ENCODE measurements at regions not wholly inside any gene's neighbourhood (a gene's known extent, or its start where the extent isn't known, plus 50 kb on each side); places are given as distances from the start of the nearest gene placed in this dataset.

- 35 to 45% (median 42%) methylated on average over 9 of the region's 9 CpGs for WGBS, 3 donors
- no peaks in the 10 kb centered on the region for H3K9me3 ChIP-seq
- TF ChIP-seq CTCF (IDR thresholded peaks at IDR 0.05), result no peak
- DNase-seq, result no peak
- intact Hi-C loops (cut with DNase I), result no loop called here
- no peak overlapping the region for H3K27ac ChIP-seq
- H3K4me1 ChIP-seq, result no peaks in the 10 kb centered on the region
- H3K27me3 ChIP-seq (ENCODE audit: insufficient read depth in 3 of 3, low read length in 2 of 3), result peaks cover 0 to 27% (median 8%) of the 10 kb centered on the region in 3 donors
- no peak overlapping the region for H3K4me3 ChIP-seq
- no peaks in the 10 kb centered on the region for H3K36me3 ChIP-seq (ENCODE audit: insufficient read depth in 1 of 2, low read depth in 1 of 2)
- ATAC-seq, result no peak
Measured at GRCh38 chr16:87098976-87099720, 218.0 kb downstream of the C16orf95 start.

- DNase-seq (no peak), ATAC-seq (no peak)
- Histone ChIP-seq H3K27me3 (ENCODE audit: insufficient read depth in 3 of 3, low read length in 2 of 3) (peaks cover 0 to 27% (median 8%) of the 10 kb centered on the region in 3 donors), H3K9me3 (no peaks in the 10 kb centered on the region), H3K27ac (no peak overlapping the region), H3K36me3 (ENCODE audit: insufficient read depth in 1 of 2, low read depth in 1 of 2) (no peaks in the 10 kb centered on the region), H3K4me3 (no peak overlapping the region), H3K4me1 (no peaks in the 10 kb centered on the region)
- intact Hi-C loops (cut with DNase I), result no loop called here
- no peak for TF ChIP-seq CTCF (IDR thresholded peaks at IDR 0.05)
- WGBS, 3 donors, result 55 to 58% (median 57%) methylated on average over 11 of the region's 11 CpGs
Measured at GRCh38 chr16:87100306-87101058, 216.7 kb downstream of the C16orf95 start.

- DNase-seq, result no peak
- Histone ChIP-seq H3K27me3 (ENCODE audit: insufficient read depth in 3 of 3, low read length in 2 of 3) (peaks cover 0 to 29% (median 8%) of the 10 kb centered on the region in 3 donors), H3K36me3 (ENCODE audit: insufficient read depth in 1 of 2, low read depth in 1 of 2) (no peaks in the 10 kb centered on the region), H3K4me1 (no peaks in the 10 kb centered on the region), H3K4me3 (no peak overlapping the region), H3K9me3 (no peaks in the 10 kb centered on the region), H3K27ac (no peak overlapping the region)
- ATAC-seq, result no peak
- WGBS, 3 donors, result 57 to 71% (median 62%) methylated on average over 3 of the region's 3 CpGs
- intact Hi-C loops (cut with DNase I), result no loop called here
- no peak for TF ChIP-seq CTCF (IDR thresholded peaks at IDR 0.05)
Measured at GRCh38 chr16:87101903-87102302, 215.3 kb downstream of the C16orf95 start.

- Histone ChIP-seq H3K27me3 (ENCODE audit: insufficient read depth in 3 of 3, low read length in 2 of 3) (peaks cover 0 to 4% (median 0%) of the 10 kb centered on the region in 3 donors), H3K4me1 (no peaks in the 10 kb centered on the region), H3K9me3 (no peaks in the 10 kb centered on the region), H3K27ac (no peak overlapping the region), H3K36me3 (ENCODE audit: insufficient read depth in 1 of 2, low read depth in 1 of 2) (no peaks in the 10 kb centered on the region), H3K4me3 (no peak overlapping the region)
- intact Hi-C loops (cut with DNase I), result no loop called here
- no peak for ATAC-seq
- DNase-seq, result no peak
- WGBS, 3 donors, result 76 to 87% (median 83%) methylated on average over 2 of the region's 2 CpGs
- no peak for TF ChIP-seq CTCF (IDR thresholded peaks at IDR 0.05)
Measured at GRCh38 chr16:87107201-87107600, 210.0 kb downstream of the C16orf95 start.

Measured in psoas muscle (tissue), 7 donors.